HL-60/S4 treated with retinoic acid at 250 ng/mL for 4 days and 3 days (cell line): ENCODE measurements at regions not wholly inside any gene's neighbourhood (a gene's known extent, or its start where the extent isn't known, plus 50 kb on each side); places are given as distances from the start of the nearest gene placed in this dataset.

ENCODE experiments used
- in situ Hi-C: fragments of 300-500 bp; cut with MboI; formaldehyde crosslinking; loops from 2 replicates; pipeline ENCODE4 v1.7.0; 2022; ENCODE audit warnings: low sequenced_read_pairs

- in situ Hi-C loops: no loop called here
These were observed 475.2 kb downstream of the SETD4 start for GRCh38 chr21:35585155-35585554.

- in situ Hi-C loops: no loop called here
These were observed 476.6 kb downstream of the SETD4 start for GRCh38 chr21:35583566-35584216.

- in situ Hi-C loops: no loop called here
These were observed 477.6 kb downstream of the SETD4 start for GRCh38 chr21:35582731-35583130.

GRCh38 chr21:35581640-35582039, 478.7 kb downstream of the SETD4 start:
- in situ Hi-C loops: no loop called here

GRCh38 chr21:35579520-35580293, 480.6 kb downstream of the SETD4 start:
- in situ Hi-C loops: no loop called here

- in situ Hi-C loops: no loop called here
These were observed 481.4 kb downstream of the SETD4 start for GRCh38 chr21:35578831-35579471.

GRCh38 chr21:35578347-35578782, 482.0 kb downstream of the SETD4 start:
- in situ Hi-C loops: no loop called here

GRCh38 chr21:35575280-35575915, 484.9 kb downstream of the SETD4 start:
- in situ Hi-C loops: no loop called here

- in situ Hi-C loops: no loop called here
These were observed 486.6 kb downstream of the SETD4 start for GRCh38 chr21:35573472-35574374.

- in situ Hi-C loops: no loop called here
These were observed 488.4 kb downstream of the SETD4 start for GRCh38 chr21:35571910-35572309.

GRCh38 chr21:35568643-35569042, 491.7 kb downstream of the SETD4 start:
- in situ Hi-C loops: no loop called here

GRCh38 chr21:35566874-35567273, 493.5 kb downstream of the SETD4 start:
- in situ Hi-C loops: no loop called here

- in situ Hi-C loops: no loop called here
These were observed 495.1 kb downstream of the SETD4 start for GRCh38 chr21:35565204-35565611.

- in situ Hi-C loops: no loop called here
These were observed 496.4 kb downstream of the SETD4 start for GRCh38 chr21:35563885-35564451.

GRCh38 chr21:35562876-35563275, 497.4 kb downstream of the SETD4 start:
- in situ Hi-C loops: no loop called here

GRCh38 chr21:35561116-35561515, 499.2 kb downstream of the SETD4 start:
- in situ Hi-C loops: no loop called here

- in situ Hi-C loops: no loop called here
These were observed 500.5 kb downstream of the SETD4 start for GRCh38 chr21:35559829-35560225.

GRCh38 chr21:35559128-35559828, 501.0 kb downstream of the SETD4 start:
- in situ Hi-C loops: no loop called here

GRCh38 chr21:35556536-35556935, 503.8 kb downstream of the SETD4 start:
- in situ Hi-C loops: no loop called here
